ENCODE measurements at regions not wholly inside any gene's neighbourhood (a gene's known extent, or its start where the extent isn't known, plus 50 kb on each side); places are given as distances from the start of the nearest gene placed in this dataset.

DNA sequence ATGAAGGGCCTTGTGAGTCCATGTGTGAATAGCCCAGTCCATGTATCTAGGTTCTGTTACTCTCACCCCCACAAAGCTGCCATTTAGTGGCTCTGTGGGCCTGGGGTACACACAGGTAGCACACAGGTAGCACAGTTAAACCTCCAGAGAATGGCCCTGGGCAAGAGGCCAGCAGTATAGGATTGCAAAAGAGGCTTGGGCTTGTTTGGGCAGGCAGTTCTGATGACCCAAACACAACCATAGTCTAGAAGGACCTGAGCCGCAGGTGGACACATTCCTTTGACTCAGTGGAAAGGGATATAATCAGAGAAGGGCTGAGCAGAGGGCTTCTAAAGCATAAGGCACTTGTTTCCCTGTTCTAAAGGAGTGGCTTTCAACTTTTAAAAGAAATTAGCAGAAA, 326.8 kb upstream of the SGCD start:
- H3K4me3 ChIP-seq (ENCODE audit: low read depth, low read length): no peak overlapping the region
- in situ Hi-C loops (cut with HindIII; ENCODE audit: low sequenced_read_pairs): no loop called here
- no peak for DNase-seq (ENCODE audit: low read depth)
- TF ChIP-seq, protein P1, sequence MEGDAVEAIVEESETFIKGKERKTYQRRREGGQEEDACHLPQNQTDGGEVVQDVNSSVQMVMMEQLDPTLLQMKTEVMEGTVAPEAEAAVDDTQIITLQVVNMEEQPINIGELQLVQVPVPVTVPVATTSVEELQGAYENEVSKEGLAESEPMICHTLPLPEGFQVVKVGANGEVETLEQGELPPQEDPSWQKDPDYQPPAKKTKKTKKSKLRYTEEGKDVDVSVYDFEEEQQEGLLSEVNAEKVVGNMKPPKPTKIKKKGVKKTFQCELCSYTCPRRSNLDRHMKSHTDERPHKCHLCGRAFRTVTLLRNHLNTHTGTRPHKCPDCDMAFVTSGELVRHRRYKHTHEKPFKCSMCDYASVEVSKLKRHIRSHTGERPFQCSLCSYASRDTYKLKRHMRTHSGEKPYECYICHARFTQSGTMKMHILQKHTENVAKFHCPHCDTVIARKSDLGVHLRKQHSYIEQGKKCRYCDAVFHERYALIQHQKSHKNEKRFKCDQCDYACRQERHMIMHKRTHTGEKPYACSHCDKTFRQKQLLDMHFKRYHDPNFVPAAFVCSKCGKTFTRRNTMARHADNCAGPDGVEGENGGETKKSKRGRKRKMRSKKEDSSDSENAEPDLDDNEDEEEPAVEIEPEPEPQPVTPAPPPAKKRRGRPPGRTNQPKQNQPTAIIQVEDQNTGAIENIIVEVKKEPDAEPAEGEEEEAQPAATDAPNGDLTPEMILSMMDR (IDR thresholded peaks at IDR 0.05; ENCODE audit: low read depth, low read length, missing control alignments): no peak

DNA sequence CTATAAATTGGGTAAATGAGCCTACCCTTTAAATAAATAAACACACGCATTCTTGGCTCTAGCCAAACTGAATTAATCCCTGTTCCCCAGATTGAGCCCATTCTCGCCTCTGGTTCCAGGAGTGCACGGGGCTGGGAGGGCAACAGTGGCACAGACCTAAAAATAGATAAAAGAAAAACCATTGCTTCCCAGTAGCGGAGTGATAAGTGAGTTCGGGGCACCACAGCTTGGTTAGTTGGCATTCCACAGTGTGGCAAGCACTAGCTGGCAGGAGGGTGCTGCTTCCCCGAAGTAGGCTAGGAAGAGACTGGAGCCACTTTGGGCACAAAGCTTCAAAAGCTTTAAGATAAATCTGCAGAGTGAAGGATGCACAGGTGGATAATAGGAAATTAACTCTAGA, 322.2 kb upstream of the SGCD start:
- TF ChIP-seq, protein P1 (IDR thresholded peaks at IDR 0.05; ENCODE audit: low read depth, low read length, missing control alignments): no peak
- H3K4me3 ChIP-seq (ENCODE audit: low read depth, low read length): no peak overlapping the region
- DNase-seq (ENCODE audit: low read depth): no peak
- in situ Hi-C loops (cut with HindIII; ENCODE audit: low sequenced_read_pairs): no loop called here

- H3K4me3 ChIP-seq (ENCODE audit: low read depth, low read length): no peak overlapping the region
- in situ Hi-C loops (cut with HindIII; ENCODE audit: low sequenced_read_pairs): no loop called here
- TF ChIP-seq, protein P1 (IDR thresholded peaks at IDR 0.05; ENCODE audit: low read depth, low read length, missing control alignments): no peak
- DNase-seq (ENCODE audit: low read depth): no peak
These were observed 320.8 kb upstream of the SGCD start for GRCh38 chr5:156006026-156006647.

DNA sequence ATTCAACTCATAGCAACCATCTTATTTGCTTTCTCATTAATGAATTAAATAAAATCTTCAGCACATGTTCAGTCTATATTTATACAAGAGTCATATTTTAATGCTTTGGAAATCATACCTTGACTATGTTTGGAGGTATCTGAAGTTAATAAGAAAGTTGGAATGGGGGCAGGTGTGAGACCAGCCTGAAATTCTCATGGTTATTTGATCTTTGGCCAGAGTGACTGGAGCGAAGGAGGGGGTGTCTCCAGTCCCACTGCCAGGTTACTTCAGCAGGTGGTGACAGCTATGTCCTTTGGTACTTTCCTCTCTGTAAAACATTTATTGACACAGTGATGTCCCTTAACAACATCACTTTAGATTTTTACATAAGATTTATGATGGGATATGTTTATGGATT, 318.1 kb upstream of the SGCD start:
- in situ Hi-C loops (cut with HindIII; ENCODE audit: low sequenced_read_pairs): no loop called here
- no peak overlapping the region for H3K4me3 ChIP-seq (ENCODE audit: low read depth, low read length)
- TF ChIP-seq, protein P1 (IDR thresholded peaks at IDR 0.05; ENCODE audit: low read depth, low read length, missing control alignments): no peak
- DNase-seq (ENCODE audit: low read depth): no peak

GRCh38 chr5:156009583-156009982, 317.4 kb upstream of the SGCD start:
- no peak overlapping the region for H3K4me3 ChIP-seq (ENCODE audit: low read depth, low read length)
- in situ Hi-C loops (cut with HindIII; ENCODE audit: low sequenced_read_pairs): no loop called here
- TF ChIP-seq, protein P1 (IDR thresholded peaks at IDR 0.05; ENCODE audit: low read depth, low read length, missing control alignments): no peak
- DNase-seq (ENCODE audit: low read depth): no peak

- in situ Hi-C loops (cut with HindIII; ENCODE audit: low sequenced_read_pairs): no loop called here
- TF ChIP-seq, protein P1 (IDR thresholded peaks at IDR 0.05; ENCODE audit: low read depth, low read length, missing control alignments): no peak
These were observed 311.8 kb upstream of the SGCD start for GRCh38 chr5:156015137-156015536.

More at GRCh38 chr5:156015137-156015536, 311.8 kb upstream of the SGCD start:
- DNase-seq (ENCODE audit: low read depth): no peak
- no peak overlapping the region for H3K4me3 ChIP-seq (ENCODE audit: low read depth, low read length)
